ENCODE measurements at regions not wholly inside any gene's neighbourhood (a gene's known extent, or its start where the extent isn't known, plus 50 kb on each side); places are given as distances from the start of the nearest gene placed in this dataset.

DNA sequence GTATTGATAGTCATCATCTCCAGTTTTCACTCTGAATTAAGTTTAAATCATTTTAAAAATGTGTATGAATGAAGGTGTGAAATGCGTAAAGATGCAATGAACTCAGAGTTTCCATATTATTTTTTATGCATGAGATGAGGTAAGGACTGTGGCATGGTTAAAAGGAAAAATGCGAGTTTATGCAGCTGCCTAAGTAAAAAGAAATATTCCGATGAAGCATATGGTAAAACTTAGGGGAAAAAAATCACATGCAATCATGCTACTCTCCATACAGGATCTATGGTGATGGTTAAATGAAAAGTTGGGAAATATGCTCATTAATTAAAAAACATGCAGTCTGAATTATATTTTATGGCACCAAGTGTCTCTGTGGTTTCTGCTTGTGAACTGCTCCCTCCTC, 77.5 kb upstream of the SP8 start:
- Histone ChIP-seq H3K4me1 (no peaks in the 10 kb centered on the region), H3K9me3 (no peaks in the 10 kb centered on the region), H3K36me3 (no peaks in the 10 kb centered on the region), H3K4me3 (ENCODE audit: low read depth, low read length) (no peak overlapping the region), H3K27me3 (no peaks in the 10 kb centered on the region)
- no peak for TF ChIP-seq CTCF (IDR thresholded peaks at IDR 0.05; ENCODE audit: low read depth, low read length)
- DNase-seq = no peak

DNA sequence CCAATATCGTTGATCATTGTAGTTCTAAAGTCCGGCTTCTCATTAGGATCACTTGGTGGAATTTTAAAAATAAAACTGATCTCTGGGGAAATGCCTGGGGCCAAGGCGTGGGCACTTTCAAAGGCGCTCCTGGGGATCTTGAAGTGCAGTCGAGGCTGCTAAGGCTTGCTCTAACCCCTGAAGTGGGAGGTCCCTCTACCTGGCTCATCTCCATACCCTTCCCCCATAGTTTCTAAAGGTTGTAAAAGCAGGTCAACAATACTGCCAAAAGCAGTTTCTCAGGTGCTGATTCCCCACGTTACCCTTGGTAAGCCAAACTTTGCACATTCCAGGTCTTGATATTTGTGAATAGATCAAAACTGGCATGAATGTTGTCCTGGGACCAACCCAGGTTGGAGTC, 79.0 kb upstream of the SP8 start:
- TF ChIP-seq CTCF (IDR thresholded peaks at IDR 0.05; ENCODE audit: low read depth, low read length) = no peak
- H3K9me3 ChIP-seq = no peaks in the 10 kb centered on the region
- no peak overlapping the region for H3K4me3 ChIP-seq (ENCODE audit: low read depth, low read length)
- H3K36me3 ChIP-seq = no peaks in the 10 kb centered on the region
- H3K4me1 ChIP-seq = no peaks in the 10 kb centered on the region
- no peak for DNase-seq
- no peaks in the 10 kb centered on the region for H3K27me3 ChIP-seq

DNA sequence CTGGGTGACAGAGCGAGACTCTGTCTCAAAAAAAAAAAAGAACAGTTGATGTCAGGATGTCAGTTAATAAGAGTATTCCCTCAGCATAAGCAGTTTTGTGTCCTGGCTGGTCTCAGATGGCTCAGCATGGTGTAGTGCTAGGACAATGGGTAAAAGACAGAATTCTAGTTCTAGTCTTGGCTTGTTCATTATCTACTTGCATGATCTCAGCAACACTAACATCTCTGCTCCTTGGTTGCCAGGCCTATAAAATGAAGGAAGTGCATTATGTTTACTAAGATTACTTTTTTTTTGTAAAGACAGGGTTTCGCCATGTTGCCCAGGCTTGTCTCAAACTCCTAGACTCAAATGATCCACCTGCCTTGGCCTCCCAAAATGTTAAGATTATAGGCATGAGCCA, 84.3 kb upstream of the SP8 start:
- Histone ChIP-seq H3K36me3 (no peaks in the 10 kb centered on the region), H3K27me3 (no peaks in the 10 kb centered on the region), H3K9me3 (no peaks in the 10 kb centered on the region), H3K4me3 (ENCODE audit: low read depth, low read length) (no peak overlapping the region), H3K4me1 (no peaks in the 10 kb centered on the region)
- no peak for TF ChIP-seq CTCF (IDR thresholded peaks at IDR 0.05; ENCODE audit: low read depth, low read length)
- DNase-seq = no peak

DNA sequence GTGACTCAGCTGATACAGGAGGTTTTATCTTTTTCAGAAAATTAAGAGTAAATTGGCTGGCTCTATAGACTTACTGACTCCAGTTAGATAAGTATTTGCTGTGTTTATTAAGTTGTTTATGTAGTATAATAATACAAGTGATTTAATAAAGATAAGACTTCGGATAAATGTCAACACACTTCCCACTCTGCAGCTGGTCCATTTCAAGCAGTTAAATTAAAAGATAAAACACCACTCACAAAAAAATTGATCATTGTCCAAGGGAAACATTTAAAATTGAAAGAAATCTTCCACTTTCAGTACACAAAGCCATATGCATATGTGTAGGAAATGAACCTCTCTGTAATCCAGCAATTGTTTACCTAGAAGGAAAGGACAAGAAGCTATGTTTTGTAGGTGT, 106.1 kb upstream of the SP8 start:
- TF ChIP-seq CTCF (IDR thresholded peaks at IDR 0.05; ENCODE audit: low read depth, low read length) = no peak
- Histone ChIP-seq H3K9me3 (no peaks in the 10 kb centered on the region), H3K27me3 (no peaks in the 10 kb centered on the region)

GRCh38 chr7:20894806-20895205, 108.1 kb upstream of the SP8 start:
- Histone ChIP-seq H3K4me3 (ENCODE audit: low read depth, low read length) (no peak overlapping the region), H3K27me3 (no peaks in the 10 kb centered on the region), H3K9me3 (no peaks in the 10 kb centered on the region), H3K4me1 (no peaks in the 10 kb centered on the region), H3K36me3 (no peaks in the 10 kb centered on the region)
- no peak for DNase-seq
- TF ChIP-seq CTCF (IDR thresholded peaks at IDR 0.05; ENCODE audit: low read depth, low read length) = no peak

More for the DNA sequence above, 106.1 kb upstream of the SP8 start:
- H3K4me1 ChIP-seq = no peaks in the 10 kb centered on the region
- DNase-seq = no peak
- H3K36me3 ChIP-seq = no peaks in the 10 kb centered on the region
- no peak overlapping the region for H3K4me3 ChIP-seq (ENCODE audit: low read depth, low read length)

GRCh38 chr7:20895563-20895962, 108.9 kb upstream of the SP8 start:
- no peak for DNase-seq
- TF ChIP-seq CTCF (IDR thresholded peaks at IDR 0.05; ENCODE audit: low read depth, low read length) = no peak
- Histone ChIP-seq H3K36me3 (no peaks in the 10 kb centered on the region), H3K9me3 (no peaks in the 10 kb centered on the region), H3K27me3 (no peaks in the 10 kb centered on the region), H3K4me3 (ENCODE audit: low read depth, low read length) (no peak overlapping the region), H3K4me1 (no peaks in the 10 kb centered on the region)

Data from BE2C (cell line).